NT2/D1 (cell line): ENCODE measurements at regions not wholly inside any gene's neighbourhood (a gene's known extent, or its start where the extent isn't known, plus 50 kb on each side); places are given as distances from the start of the nearest gene placed in this dataset.
"Not testable (repeated sequence)": the region's sequence is repeated elsewhere in the genome, so short reads cannot be mapped to it uniquely, and the experiment has no call there.

Experiments
- DNase-seq: peaks from one replicate; pipeline ENCODE4 v3.0.0-alpha.2; 2011; ENCODE audit warnings: low read depth, low spot score
- H3K27me3 ChIP-seq: 2 replicates; pipeline ENCODE4 v1.6.0; 2011; ENCODE audit warnings: mild to moderate bottlenecking; ENCODE audit not compliant: insufficient read length, insufficient read depth
- H3K36me3 ChIP-seq: 2 replicates; pipeline ENCODE4 v1.6.1; 2011; ENCODE audit warnings: mild to moderate bottlenecking, low read length, mixed read lengths; ENCODE audit not compliant: insufficient read depth, insufficient read length
- H3K4me1 ChIP-seq: 2 replicates; pipeline ENCODE4 v1.5.1; 2011; ENCODE audit not compliant: insufficient read depth, insufficient read length
- H3K4me3 ChIP-seq: 2 replicates; pipeline ENCODE4 v1.5.1; 2011; ENCODE audit warnings: low read depth; ENCODE audit not compliant: insufficient read length
- H3K9ac ChIP-seq: 2 replicates; pipeline ENCODE4 v1.6.0; 2011; ENCODE audit warnings: low read depth; ENCODE audit not compliant: insufficient read length
- H3K9me3 ChIP-seq: 2 replicates; pipeline ENCODE4 v1.5.1; 2011; ENCODE audit warnings: mild to moderate bottlenecking, low read length; ENCODE audit not compliant: insufficient read depth
- SUZ12 ChIP-seq: IDR thresholded peaks from 2 replicates; pipeline ENCODE4 v1.6.1; 2011; ENCODE audit not compliant: insufficient read length, insufficient read depth; ENCODE audit errors: extremely low read depth
- YY1 ChIP-seq: IDR thresholded peaks from 2 replicates; pipeline ENCODE4 v1.6.1; 2011; ENCODE audit not compliant: insufficient read length, insufficient read depth
- ZNF274 ChIP-seq: IDR thresholded peaks from 2 replicates; pipeline ENCODE4 v1.6.1; 2011; ENCODE audit warnings: mild to moderate bottlenecking, low read depth, low read length

DNA sequence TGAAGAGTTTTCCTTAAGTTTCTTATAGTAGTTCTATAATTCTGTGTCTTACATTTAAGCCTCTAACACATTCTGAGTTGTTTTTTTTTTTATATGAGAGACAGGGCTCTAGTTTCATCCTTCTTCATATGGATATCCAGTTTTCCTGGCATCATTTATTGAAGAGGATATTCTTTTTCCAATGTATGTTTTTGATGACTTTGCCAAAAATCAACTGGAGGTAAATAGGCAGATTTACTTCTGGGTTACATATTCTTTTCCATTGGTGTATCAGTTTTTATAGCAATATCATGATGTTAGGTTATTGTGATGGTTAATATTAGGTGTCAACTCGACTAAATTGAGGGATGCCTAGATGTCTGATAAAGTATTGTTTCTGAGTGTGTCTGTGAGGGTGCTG is 650.7 kb upstream of the GRID2 start:
- H3K36me3 ChIP-seq: no peaks in the 10 kb centered on the region
- no peaks in the 10 kb centered on the region for H3K9me3 ChIP-seq
- H3K27me3 ChIP-seq: no peaks in the 10 kb centered on the region
- TF ChIP-seq ZNF274 (no peak), YY1 (no peak), SUZ12 (no peak)
- H3K4me1 ChIP-seq: no peaks in the 10 kb centered on the region
- no peak overlapping the region for H3K4me3 ChIP-seq
- H3K9ac ChIP-seq: no peak overlapping the region
- no peak for DNase-seq

GRCh38 chr4:91681091-91681490 is 622.7 kb upstream of the GRID2 start:
- Histone ChIP-seq H3K9ac (no peak overlapping the region), H3K36me3 (no peaks in the 10 kb centered on the region), H3K4me1 (no peaks in the 10 kb centered on the region), H3K27me3 (no peaks in the 10 kb centered on the region), H3K4me3 (no peak overlapping the region), H3K9me3 (no peaks in the 10 kb centered on the region)
- DNase-seq: no peak
- TF ChIP-seq YY1 (no peak), ZNF274 (no peak), SUZ12 (no peak)

- no peaks in the 10 kb centered on the region for H3K9me3 ChIP-seq
- no peak for TF ChIP-seq ZNF274
- TF ChIP-seq YY1: no peak
- no peak for TF ChIP-seq SUZ12
- H3K4me1 ChIP-seq: no peaks in the 10 kb centered on the region
- H3K4me3 ChIP-seq: no peak overlapping the region
- no peaks in the 10 kb centered on the region for H3K36me3 ChIP-seq
- H3K27me3 ChIP-seq: no peaks in the 10 kb centered on the region
- H3K9ac ChIP-seq: no peak overlapping the region
- no peak for DNase-seq
These were observed 622.2 kb upstream of the GRID2 start for GRCh38 chr4:91681544-91681943.

DNA sequence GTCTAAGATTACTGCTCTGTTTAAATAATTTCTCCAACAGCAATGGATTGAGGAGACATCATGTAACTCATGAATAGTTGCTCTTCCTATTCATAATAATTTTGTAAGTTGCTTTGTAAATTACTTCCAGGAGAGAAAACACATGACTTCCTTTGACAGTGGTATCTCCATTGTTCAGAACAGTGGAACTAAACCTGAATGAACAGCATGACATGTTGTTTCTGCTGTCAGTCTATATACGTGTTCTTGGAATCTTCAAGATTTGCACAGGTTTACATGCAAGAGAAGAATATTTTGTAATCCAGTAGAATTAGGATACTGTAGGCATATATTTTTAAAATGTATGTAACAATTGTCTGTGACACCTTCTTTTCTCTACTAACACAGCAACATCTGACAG is 618.8 kb upstream of the GRID2 start:
- H3K9ac ChIP-seq: no peak overlapping the region
- TF ChIP-seq SUZ12: no peak
- TF ChIP-seq ZNF274: no peak
- TF ChIP-seq YY1: no peak
- H3K4me1 ChIP-seq: no peaks in the 10 kb centered on the region
- H3K27me3 ChIP-seq: no peaks in the 10 kb centered on the region
- no peaks in the 10 kb centered on the region for H3K9me3 ChIP-seq
- no peak overlapping the region for H3K4me3 ChIP-seq
- no peaks in the 10 kb centered on the region for H3K36me3 ChIP-seq
- DNase-seq: no peak

GRCh38 chr4:91688413-91688812 is 615.4 kb upstream of the GRID2 start:
- no peaks in the 10 kb centered on the region for H3K4me1 ChIP-seq
- no peak for DNase-seq
- no peaks in the 10 kb centered on the region for H3K36me3 ChIP-seq
- H3K27me3 ChIP-seq: no peaks in the 10 kb centered on the region
- no peak overlapping the region for H3K9ac ChIP-seq
- no peaks in the 10 kb centered on the region; the same call in 1 of the 2 replicates for H3K9me3 ChIP-seq
- no peak overlapping the region for H3K4me3 ChIP-seq
- TF ChIP-seq ZNF274 (no peak), YY1 (no peak), SUZ12 (no peak)

DNA sequence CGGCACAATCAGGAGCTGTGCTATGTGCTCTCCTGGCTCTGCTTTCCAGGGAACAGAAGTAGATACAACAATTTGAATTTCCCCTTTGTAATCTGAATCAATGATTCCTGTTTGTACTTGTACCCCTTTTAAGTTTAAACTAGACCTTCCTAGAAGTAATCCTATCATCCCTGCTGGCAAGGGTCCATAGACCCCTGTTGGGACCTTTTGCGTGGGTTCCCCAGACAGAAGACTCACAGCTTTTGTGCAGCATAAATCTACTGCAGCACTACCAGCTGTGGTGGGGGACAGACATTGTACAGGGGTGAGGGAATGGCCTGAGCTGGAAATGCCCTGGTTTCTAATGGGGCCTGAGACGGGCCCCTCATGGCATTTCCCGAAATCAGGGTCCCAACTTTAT is 604.1 kb upstream of the GRID2 start:
- H3K4me3 ChIP-seq, H3K9me3 ChIP-seq, H3K36me3 ChIP-seq, H3K27me3 ChIP-seq, H3K4me1 ChIP-seq, DNase-seq, H3K9ac ChIP-seq: not testable (repeated sequence)

DNA sequence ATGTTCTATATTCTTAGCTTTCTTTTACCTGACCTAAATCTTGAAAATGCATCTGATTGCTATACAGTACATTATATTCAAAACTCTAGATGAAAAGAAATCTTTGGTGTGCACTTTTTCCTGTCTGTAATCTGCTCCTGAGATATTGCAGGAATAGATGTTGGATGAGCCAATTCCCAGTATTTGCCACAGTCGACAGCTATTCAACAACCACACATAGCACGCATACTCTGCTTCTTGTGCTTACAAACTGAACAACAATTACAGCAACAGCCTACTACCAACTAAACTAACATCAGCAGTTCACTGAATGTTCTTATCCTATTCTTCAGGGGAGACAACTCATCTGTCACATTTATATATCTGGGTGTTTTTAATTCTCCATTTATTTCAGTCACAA is 573.9 kb upstream of the GRID2 start:
- Histone ChIP-seq H3K36me3 (no peaks in the 10 kb centered on the region), H3K4me1 (no peaks in the 10 kb centered on the region), H3K27me3 (no peaks in the 10 kb centered on the region), H3K4me3 (no peak overlapping the region), H3K9ac (no peak overlapping the region), H3K9me3 (no peaks in the 10 kb centered on the region)
- DNase-seq: no peak
- TF ChIP-seq SUZ12: no peak
- TF ChIP-seq ZNF274: no peak
- no peak for TF ChIP-seq YY1

DNA sequence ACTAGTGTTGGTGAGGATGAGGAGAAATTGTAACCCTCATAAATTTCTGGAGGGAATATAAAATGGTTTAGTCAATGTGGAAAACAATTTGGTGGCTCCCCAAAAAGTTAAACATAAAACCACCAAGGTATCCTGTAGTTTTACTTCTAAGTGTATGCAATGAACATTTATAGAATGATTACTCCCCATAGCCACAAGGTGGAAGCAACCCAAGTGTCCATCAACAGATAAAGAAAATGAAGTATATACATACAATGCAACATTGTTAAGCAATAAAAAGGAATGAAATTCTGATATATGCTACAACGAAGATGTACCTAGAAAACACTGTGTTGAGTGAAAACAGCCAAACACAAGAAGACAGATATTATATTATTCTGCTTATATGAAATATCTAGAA is 569.1 kb upstream of the GRID2 start:
- Histone ChIP-seq H3K4me1 (no peaks in the 10 kb centered on the region), H3K4me3 (no peak overlapping the region), H3K9me3 (no peaks in the 10 kb centered on the region), H3K36me3 (no peaks in the 10 kb centered on the region), H3K9ac (no peak overlapping the region), H3K27me3 (no peaks in the 10 kb centered on the region)
- TF ChIP-seq YY1 (no peak), ZNF274 (no peak)
- no peak for DNase-seq

GRCh38 chr4:91738831-91739230 is 564.9 kb upstream of the GRID2 start:
- not testable (repeated sequence) for H3K27me3 ChIP-seq, H3K9me3 ChIP-seq, DNase-seq, H3K9ac ChIP-seq, H3K36me3 ChIP-seq, H3K4me1 ChIP-seq, H3K4me3 ChIP-seq
